K562 (cell line): ENCODE measurements at regions not wholly inside any gene's neighbourhood (a gene's known extent, or its start where the extent isn't known, plus 50 kb on each side); places are given as distances from the start of the nearest gene placed in this dataset.

ENCODE experiments used
- HDAC6 ChIP-seq: IDR thresholded peaks from 2 replicates; pipeline ENCODE4 v1.6.1; 2012; ENCODE audit warnings: low read depth, mild to moderate bottlenecking, control low read depth, inconsistent platforms, low read length, moderate library complexity
- KLF10 ChIP-seq: fragments of 250-450 bp; sonication (Bioruptor Pico); IDR thresholded peaks from 2 replicates; pipeline ENCODE4 v1.6.1; 2021; ENCODE audit warnings: matching md5 sums
- NR3C1 ChIP-seq: sonication (generic); formaldehyde crosslinking; IDR thresholded peaks from 2 replicates; pipeline ENCODE4 v1.8.1; 2022; ENCODE audit warnings: missing genetic modification reagents
- PML ChIP-seq: IDR thresholded peaks from 2 replicates; pipeline ENCODE4 v1.6.1; 2012; ENCODE audit warnings: low read length, inconsistent platforms
- POLR2A ChIP-seq: fragments of 450-650 bp; conservative IDR thresholded peaks from 2 replicates; pipeline ENCODE4 v1.6.1; 2016
- YY1 ChIP-seq, 3 experiments: IDR thresholded peaks; 2 replicates each; pipeline ENCODE4 v1.6.1; 2011; ENCODE audit warnings: low read length in 2 of 3, mild to moderate bottlenecking in 2 of 3, moderate library complexity in 2 of 3, borderline replicate concordance in 1 of 3, control low read depth in 1 of 3, low read depth in 1 of 3; ENCODE audit not compliant: insufficient read depth in 3 of 3, insufficient replicate concordance in 2 of 3, control insufficient read depth in 1 of 3, insufficient read length in 1 of 3; ENCODE audit errors: extremely low read depth in 1 of 3
- ZNF224 ChIP-seq: sonication (generic); formaldehyde crosslinking; IDR thresholded peaks from 2 replicates; pipeline ENCODE4 v1.8.0; 2022; ENCODE audit warnings: mild to moderate bottlenecking, missing genetic modification reagents
- TF ChIP-seq, protein P1 (sequence below): fragments of 450-650 bp; formaldehyde crosslinking; IDR thresholded peaks from 2 replicates; pipeline ENCODE4 v1.4.0; 2020; ENCODE audit warnings: mild to moderate bottlenecking, moderate library complexity

GRCh38 chr5:174798551-174798951 is 74.2 kb downstream of the MSX2 start:
- TF ChIP-seq, protein P1, sequence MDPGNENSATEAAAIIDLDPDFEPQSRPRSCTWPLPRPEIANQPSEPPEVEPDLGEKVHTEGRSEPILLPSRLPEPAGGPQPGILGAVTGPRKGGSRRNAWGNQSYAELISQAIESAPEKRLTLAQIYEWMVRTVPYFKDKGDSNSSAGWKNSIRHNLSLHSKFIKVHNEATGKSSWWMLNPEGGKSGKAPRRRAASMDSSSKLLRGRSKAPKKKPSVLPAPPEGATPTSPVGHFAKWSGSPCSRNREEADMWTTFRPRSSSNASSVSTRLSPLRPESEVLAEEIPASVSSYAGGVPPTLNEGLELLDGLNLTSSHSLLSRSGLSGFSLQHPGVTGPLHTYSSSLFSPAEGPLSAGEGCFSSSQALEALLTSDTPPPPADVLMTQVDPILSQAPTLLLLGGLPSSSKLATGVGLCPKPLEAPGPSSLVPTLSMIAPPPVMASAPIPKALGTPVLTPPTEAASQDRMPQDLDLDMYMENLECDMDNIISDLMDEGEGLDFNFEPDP, result no peak
- no peak for TF ChIP-seq KLF10 (CRISPR knock-in tag)
- no peak for TF ChIP-seq YY1 (IDR thresholded peaks at IDR 0.05; ENCODE audit: borderline replicate concordance in 1 of 3, control insufficient read depth in 1 of 3, extremely low read depth in 1 of 3, insufficient read depth in 3 of 3, insufficient read length in 1 of 3, insufficient replicate concordance in 2 of 3, low read depth in 1 of 3, low read length in 2 of 3)
- no peak for TF ChIP-seq HDAC6
- no peak for TF ChIP-seq PML
- TF ChIP-seq NR3C1 (CRISPR knock-in tag), result no peak
- no peak for TF ChIP-seq POLR2A
- no peak for TF ChIP-seq ZNF224
